ENCODE measurements at regions not wholly inside any gene's neighbourhood (a gene's known extent, or its start where the extent isn't known, plus 50 kb on each side); places are given as distances from the start of the nearest gene placed in this dataset.

DNA sequence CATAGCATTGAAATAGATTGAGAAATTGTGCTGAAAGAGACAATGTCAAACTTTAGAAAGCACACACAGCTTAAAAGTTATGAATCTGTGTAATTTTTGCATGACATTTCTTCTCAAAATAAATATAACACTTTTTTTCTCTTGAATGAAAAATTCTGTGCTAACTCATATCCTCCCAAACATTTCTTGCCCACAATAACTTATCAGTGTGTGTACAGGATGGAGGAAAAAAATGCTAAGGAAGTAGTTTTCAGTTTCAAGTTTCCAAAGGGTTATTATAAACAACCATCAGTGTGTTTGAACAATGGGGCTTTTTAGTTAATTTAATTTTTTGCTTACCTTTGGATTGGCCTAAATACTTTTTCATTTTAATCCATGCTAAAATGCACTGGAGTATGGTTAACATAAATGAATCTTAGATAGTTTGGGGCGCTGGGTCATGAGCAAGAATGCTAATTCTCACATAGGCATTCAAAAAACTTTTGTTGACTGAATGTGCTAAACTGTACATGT is 82.9 kb upstream of the ARHGAP20 start:
- TF ChIP-seq, protein P1, sequence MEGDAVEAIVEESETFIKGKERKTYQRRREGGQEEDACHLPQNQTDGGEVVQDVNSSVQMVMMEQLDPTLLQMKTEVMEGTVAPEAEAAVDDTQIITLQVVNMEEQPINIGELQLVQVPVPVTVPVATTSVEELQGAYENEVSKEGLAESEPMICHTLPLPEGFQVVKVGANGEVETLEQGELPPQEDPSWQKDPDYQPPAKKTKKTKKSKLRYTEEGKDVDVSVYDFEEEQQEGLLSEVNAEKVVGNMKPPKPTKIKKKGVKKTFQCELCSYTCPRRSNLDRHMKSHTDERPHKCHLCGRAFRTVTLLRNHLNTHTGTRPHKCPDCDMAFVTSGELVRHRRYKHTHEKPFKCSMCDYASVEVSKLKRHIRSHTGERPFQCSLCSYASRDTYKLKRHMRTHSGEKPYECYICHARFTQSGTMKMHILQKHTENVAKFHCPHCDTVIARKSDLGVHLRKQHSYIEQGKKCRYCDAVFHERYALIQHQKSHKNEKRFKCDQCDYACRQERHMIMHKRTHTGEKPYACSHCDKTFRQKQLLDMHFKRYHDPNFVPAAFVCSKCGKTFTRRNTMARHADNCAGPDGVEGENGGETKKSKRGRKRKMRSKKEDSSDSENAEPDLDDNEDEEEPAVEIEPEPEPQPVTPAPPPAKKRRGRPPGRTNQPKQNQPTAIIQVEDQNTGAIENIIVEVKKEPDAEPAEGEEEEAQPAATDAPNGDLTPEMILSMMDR (IDR thresholded peaks at IDR 0.05 in 2 of 3, conservative IDR thresholded peaks at IDR 0.05 in 1 of 3; ENCODE audit: borderline replicate concordance in 1 of 3, insufficient read depth in 1 of 3, low read depth in 2 of 3, low read length in 2 of 3), result no peak
- TF ChIP-seq EZH2phosphoT487 (IDR thresholded peaks at IDR 0.05; ENCODE audit: borderline replicate concordance) (no peak), SRF (IDR thresholded peaks at IDR 0.05; ENCODE audit: low read depth) (no peak), EZH2 (IDR thresholded peaks at IDR 0.05) (no peak), POLR2AphosphoS5 (IDR thresholded peaks at IDR 0.05; ENCODE audit: low read depth, low read length) (no peak), ZNF274 (IDR thresholded peaks at IDR 0.05; ENCODE audit: low read depth, low read length) (no peak), POLR2A (IDR thresholded peaks at IDR 0.05; ENCODE audit: borderline replicate concordance, extremely low read depth, insufficient read depth, insufficient read length) (no peak), RAD21 (IDR thresholded peaks at IDR 0.05; ENCODE audit: low read depth) (no peak), SP1 (IDR thresholded peaks at IDR 0.05; ENCODE audit: low read depth) (no peak), CEBPB (IDR thresholded peaks at IDR 0.05; ENCODE audit: low read depth) (no peak)
- TF ChIP-seq, protein P2, sequence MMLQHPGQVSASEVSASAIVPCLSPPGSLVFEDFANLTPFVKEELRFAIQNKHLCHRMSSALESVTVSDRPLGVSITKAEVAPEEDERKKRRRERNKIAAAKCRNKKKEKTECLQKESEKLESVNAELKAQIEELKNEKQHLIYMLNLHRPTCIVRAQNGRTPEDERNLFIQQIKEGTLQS (IDR thresholded peaks at IDR 0.05), result no peak
- TF ChIP-seq, protein P3, sequence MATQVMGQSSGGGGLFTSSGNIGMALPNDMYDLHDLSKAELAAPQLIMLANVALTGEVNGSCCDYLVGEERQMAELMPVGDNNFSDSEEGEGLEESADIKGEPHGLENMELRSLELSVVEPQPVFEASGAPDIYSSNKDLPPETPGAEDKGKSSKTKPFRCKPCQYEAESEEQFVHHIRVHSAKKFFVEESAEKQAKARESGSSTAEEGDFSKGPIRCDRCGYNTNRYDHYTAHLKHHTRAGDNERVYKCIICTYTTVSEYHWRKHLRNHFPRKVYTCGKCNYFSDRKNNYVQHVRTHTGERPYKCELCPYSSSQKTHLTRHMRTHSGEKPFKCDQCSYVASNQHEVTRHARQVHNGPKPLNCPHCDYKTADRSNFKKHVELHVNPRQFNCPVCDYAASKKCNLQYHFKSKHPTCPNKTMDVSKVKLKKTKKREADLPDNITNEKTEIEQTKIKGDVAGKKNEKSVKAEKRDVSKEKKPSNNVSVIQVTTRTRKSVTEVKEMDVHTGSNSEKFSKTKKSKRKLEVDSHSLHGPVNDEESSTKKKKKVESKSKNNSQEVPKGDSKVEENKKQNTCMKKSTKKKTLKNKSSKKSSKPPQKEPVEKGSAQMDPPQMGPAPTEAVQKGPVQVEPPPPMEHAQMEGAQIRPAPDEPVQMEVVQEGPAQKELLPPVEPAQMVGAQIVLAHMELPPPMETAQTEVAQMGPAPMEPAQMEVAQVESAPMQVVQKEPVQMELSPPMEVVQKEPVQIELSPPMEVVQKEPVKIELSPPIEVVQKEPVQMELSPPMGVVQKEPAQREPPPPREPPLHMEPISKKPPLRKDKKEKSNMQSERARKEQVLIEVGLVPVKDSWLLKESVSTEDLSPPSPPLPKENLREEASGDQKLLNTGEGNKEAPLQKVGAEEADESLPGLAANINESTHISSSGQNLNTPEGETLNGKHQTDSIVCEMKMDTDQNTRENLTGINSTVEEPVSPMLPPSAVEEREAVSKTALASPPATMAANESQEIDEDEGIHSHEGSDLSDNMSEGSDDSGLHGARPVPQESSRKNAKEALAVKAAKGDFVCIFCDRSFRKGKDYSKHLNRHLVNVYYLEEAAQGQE (IDR thresholded peaks at IDR 0.05; ENCODE audit: low read depth), result no peak
